SK-N-SH treated with all-trans-retinoic acid at 6 μM for 48 hours (cell line): ENCODE measurements at regions not wholly inside any gene's neighbourhood (a gene's known extent, or its start where the extent isn't known, plus 50 kb on each side); places are given as distances from the start of the nearest gene placed in this dataset.

Source experiments
- ATAC-seq: fragments of 200-7000 bp; cut with Tn5 transposase; 3 replicates; pipeline ENCODE4 v1.9.1; 2020; ENCODE audit warnings: mild to moderate bottlenecking, moderate library complexity
- ARNTL ChIP-seq: fragments of 450-650 bp; formaldehyde crosslinking; IDR thresholded peaks from 2 replicates; pipeline ENCODE4 v1.5.0; 2020; ENCODE audit warnings: low read depth, mild to moderate bottlenecking, moderate library complexity, borderline replicate concordance
- CSDC2 ChIP-seq: fragments of 250-450 bp; sonication (Bioruptor Pico); IDR thresholded peaks from 2 replicates; pipeline ENCODE4 v1.5.0; 2020; ENCODE audit warnings: mild to moderate bottlenecking, moderate library complexity
- ESRRG ChIP-seq: fragments of 250-450 bp; sonication (Bioruptor Pico); IDR thresholded peaks from 2 replicates; pipeline ENCODE4 v1.6.1; 2021; ENCODE audit warnings: mild to moderate bottlenecking
- GLIS3 ChIP-seq: fragments of 250-450 bp; sonication (Bioruptor Pico); IDR thresholded peaks from 2 replicates; pipeline ENCODE4 v1.5.0; 2020; ENCODE audit warnings: mild to moderate bottlenecking, moderate library complexity
- ISL1 ChIP-seq: fragments of 250-450 bp; sonication (Bioruptor Pico); IDR thresholded peaks from 2 replicates; pipeline ENCODE4 v2.1.2; 2022; ENCODE audit warnings: mild to moderate bottlenecking, moderate library complexity
- OSR1 ChIP-seq: fragments of 250-450 bp; sonication (Bioruptor Pico); IDR thresholded peaks from 2 replicates; pipeline ENCODE4 v1.8.0; 2022; ENCODE audit warnings: moderate library complexity, mild to moderate bottlenecking, inconsistent platforms
- PPARA ChIP-seq: fragments of 250-450 bp; sonication (Bioruptor Pico); IDR thresholded peaks from 2 replicates; pipeline ENCODE4 v1.5.0; 2020; ENCODE audit warnings: mild to moderate bottlenecking, borderline replicate concordance
- SNAI2 ChIP-seq: fragments of 250-450 bp; sonication (Bioruptor Pico); IDR thresholded peaks from 2 replicates; pipeline ENCODE4 v1.5.0; 2020; ENCODE audit warnings: mild to moderate bottlenecking, moderate library complexity
- TOX ChIP-seq: fragments of 250-450 bp; sonication (Bioruptor Pico); IDR thresholded peaks from 2 replicates; pipeline ENCODE4 v1.8.0; 2021; ENCODE audit warnings: mild to moderate bottlenecking, moderate library complexity, borderline replicate concordance
- ZC3H10 ChIP-seq: fragments of 250-450 bp; sonication (Bioruptor Pico); IDR thresholded peaks from 2 replicates; pipeline ENCODE4 v1.5.1; 2021; ENCODE audit warnings: mild to moderate bottlenecking, moderate library complexity
- ZFP3 ChIP-seq: fragments of 250-450 bp; sonication (Bioruptor Pico); IDR thresholded peaks from 2 replicates; pipeline ENCODE4 v1.5.0; 2020; ENCODE audit warnings: mild to moderate bottlenecking, moderate library complexity
- ZFP30 ChIP-seq: fragments of 450-650 bp; formaldehyde crosslinking; IDR thresholded peaks from 2 replicates; pipeline ENCODE4 v1.5.0; 2022; ENCODE audit warnings: mild to moderate bottlenecking, moderate library complexity
- ZNF565 ChIP-seq: fragments of 450-650 bp; formaldehyde crosslinking; conservative IDR thresholded peaks from 2 replicates; pipeline ENCODE4 v1.5.0; 2020; ENCODE audit warnings: low read depth, mild to moderate bottlenecking, moderate library complexity
- ZNF70 ChIP-seq: fragments of 450-650 bp; formaldehyde crosslinking; IDR thresholded peaks from 2 replicates; pipeline ENCODE4 v1.5.0; 2020; ENCODE audit warnings: mild to moderate bottlenecking, moderate library complexity
- ZNF8 ChIP-seq: fragments of 450-650 bp; formaldehyde crosslinking; IDR thresholded peaks from 2 replicates; pipeline ENCODE4 v1.5.0; 2020; ENCODE audit warnings: mild to moderate bottlenecking, moderate library complexity
- TF ChIP-seq, protein P1 (sequence below): fragments of 250-450 bp; sonication (Bioruptor Pico); IDR thresholded peaks from 2 replicates; pipeline ENCODE4 v1.8.0; 2020; ENCODE audit warnings: mild to moderate bottlenecking, moderate library complexity, borderline replicate concordance
- TF ChIP-seq, protein P2 (sequence below): fragments of 250-450 bp; sonication (Bioruptor Pico); IDR thresholded peaks from 2 replicates; pipeline ENCODE4 v1.8.0; 2021; ENCODE audit warnings: low read depth, mild to moderate bottlenecking, moderate library complexity, borderline replicate concordance
- TF ChIP-seq, protein P3 (sequence below): fragments of 250-450 bp; sonication (Bioruptor Pico); IDR thresholded peaks from 2 replicates; pipeline ENCODE4 v1.5.0; 2020; ENCODE audit warnings: mild to moderate bottlenecking, moderate library complexity
- TF ChIP-seq, protein P4 (sequence below): fragments of 250-450 bp; sonication (Bioruptor Pico); IDR thresholded peaks from 2 replicates; pipeline ENCODE4 v1.5.1; 2020; ENCODE audit warnings: low read depth, mild to moderate bottlenecking, moderate library complexity
- TF ChIP-seq, protein P5 (sequence below): fragments of 250-450 bp; sonication (Bioruptor Pico); IDR thresholded peaks from 2 replicates; pipeline ENCODE4 v1.5.1; 2021; ENCODE audit warnings: mild to moderate bottlenecking, moderate library complexity

DNA sequence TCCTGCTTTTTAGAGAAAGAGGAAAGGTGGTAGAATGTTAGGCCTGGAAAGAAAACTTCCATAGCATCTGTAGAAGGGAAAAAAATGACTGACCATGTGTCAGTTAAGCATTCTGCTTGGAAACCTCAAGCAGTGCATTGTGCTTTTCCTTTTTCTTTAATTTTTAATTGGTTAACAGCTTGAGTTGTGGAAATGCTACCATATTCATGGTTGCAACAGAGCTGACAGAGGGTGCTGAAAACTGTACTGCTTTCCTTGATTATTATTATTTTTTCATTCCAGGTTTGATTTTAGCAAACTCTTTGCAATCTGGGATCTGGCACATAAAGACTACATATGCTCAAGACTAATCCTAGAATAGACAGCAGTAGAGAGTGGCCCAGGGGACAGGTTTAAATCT lies 404.5 kb downstream of the EPHA4 start:
- no peak for TF ChIP-seq SNAI2 (CRISPR knock-in tag)
- no peak for TF ChIP-seq CSDC2 (CRISPR knock-in tag)
- no peak for TF ChIP-seq ZC3H10
- TF ChIP-seq, protein P1, sequence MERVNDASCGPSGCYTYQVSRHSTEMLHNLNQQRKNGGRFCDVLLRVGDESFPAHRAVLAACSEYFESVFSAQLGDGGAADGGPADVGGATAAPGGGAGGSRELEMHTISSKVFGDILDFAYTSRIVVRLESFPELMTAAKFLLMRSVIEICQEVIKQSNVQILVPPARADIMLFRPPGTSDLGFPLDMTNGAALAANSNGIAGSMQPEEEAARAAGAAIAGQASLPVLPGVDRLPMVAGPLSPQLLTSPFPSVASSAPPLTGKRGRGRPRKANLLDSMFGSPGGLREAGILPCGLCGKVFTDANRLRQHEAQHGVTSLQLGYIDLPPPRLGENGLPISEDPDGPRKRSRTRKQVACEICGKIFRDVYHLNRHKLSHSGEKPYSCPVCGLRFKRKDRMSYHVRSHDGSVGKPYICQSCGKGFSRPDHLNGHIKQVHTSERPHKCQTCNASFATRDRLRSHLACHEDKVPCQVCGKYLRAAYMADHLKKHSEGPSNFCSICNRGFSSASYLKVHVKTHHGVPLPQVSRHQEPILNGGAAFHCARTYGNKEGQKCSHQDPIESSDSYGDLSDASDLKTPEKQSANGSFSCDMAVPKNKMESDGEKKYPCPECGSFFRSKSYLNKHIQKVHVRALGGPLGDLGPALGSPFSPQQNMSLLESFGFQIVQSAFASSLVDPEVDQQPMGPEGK (CRISPR knock-in tag) = no peak
- TF ChIP-seq ZFP3 (CRISPR knock-in tag) = no peak
- TF ChIP-seq ZNF8 = no peak
- TF ChIP-seq, all 23 proteins: peak for 0
- ATAC-seq = no peak

DNA sequence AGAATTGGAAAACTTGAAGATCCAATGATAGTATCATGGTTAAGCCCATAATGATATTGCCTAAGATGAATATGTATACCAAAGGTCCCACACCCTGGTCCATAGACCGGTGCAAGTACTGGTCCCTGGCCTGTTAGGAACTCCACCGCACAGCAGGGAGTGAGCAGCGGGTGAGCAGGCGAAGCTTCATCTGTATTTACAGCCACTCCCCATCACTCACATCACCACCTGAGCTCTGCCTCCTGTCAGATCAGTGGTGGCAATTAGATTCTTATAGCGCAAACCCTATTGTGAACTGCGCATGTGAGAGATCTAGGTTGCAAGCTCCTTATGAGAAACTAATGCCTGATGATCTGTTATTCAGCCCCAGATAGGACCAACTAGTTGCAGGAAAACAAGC lies 402.4 kb downstream of the EPHA4 start:
- no peak for ATAC-seq
- TF ChIP-seq ZFP3 (CRISPR knock-in tag) = no peak
- TF ChIP-seq ZFP30 (CRISPR knock-in tag) = no peak
- TF ChIP-seq, protein P2, sequence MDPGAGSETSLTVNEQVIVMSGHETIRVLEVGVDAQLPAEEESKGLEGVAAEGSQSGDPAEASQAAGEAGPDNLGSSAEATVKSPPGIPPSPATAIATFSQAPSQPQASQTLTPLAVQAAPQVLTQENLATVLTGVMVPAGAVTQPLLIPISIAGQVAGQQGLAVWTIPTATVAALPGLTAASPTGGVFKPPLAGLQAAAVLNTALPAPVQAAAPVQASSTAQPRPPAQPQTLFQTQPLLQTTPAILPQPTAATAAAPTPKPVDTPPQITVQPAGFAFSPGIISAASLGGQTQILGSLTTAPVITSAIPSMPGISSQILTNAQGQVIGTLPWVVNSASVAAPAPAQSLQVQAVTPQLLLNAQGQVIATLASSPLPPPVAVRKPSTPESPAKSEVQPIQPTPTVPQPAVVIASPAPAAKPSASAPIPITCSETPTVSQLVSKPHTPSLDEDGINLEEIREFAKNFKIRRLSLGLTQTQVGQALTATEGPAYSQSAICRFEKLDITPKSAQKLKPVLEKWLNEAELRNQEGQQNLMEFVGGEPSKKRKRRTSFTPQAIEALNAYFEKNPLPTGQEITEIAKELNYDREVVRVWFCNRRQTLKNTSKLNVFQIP (CRISPR knock-in tag) = no peak
- TF ChIP-seq ZNF565 = no peak
- TF ChIP-seq OSR1 (CRISPR knock-in tag) = no peak
- TF ChIP-seq ARNTL (CRISPR knock-in tag) = no peak
- no peak for TF ChIP-seq ISL1 (CRISPR knock-in tag)
- no peak for TF ChIP-seq SNAI2 (CRISPR knock-in tag)
- TF ChIP-seq, protein P3, sequence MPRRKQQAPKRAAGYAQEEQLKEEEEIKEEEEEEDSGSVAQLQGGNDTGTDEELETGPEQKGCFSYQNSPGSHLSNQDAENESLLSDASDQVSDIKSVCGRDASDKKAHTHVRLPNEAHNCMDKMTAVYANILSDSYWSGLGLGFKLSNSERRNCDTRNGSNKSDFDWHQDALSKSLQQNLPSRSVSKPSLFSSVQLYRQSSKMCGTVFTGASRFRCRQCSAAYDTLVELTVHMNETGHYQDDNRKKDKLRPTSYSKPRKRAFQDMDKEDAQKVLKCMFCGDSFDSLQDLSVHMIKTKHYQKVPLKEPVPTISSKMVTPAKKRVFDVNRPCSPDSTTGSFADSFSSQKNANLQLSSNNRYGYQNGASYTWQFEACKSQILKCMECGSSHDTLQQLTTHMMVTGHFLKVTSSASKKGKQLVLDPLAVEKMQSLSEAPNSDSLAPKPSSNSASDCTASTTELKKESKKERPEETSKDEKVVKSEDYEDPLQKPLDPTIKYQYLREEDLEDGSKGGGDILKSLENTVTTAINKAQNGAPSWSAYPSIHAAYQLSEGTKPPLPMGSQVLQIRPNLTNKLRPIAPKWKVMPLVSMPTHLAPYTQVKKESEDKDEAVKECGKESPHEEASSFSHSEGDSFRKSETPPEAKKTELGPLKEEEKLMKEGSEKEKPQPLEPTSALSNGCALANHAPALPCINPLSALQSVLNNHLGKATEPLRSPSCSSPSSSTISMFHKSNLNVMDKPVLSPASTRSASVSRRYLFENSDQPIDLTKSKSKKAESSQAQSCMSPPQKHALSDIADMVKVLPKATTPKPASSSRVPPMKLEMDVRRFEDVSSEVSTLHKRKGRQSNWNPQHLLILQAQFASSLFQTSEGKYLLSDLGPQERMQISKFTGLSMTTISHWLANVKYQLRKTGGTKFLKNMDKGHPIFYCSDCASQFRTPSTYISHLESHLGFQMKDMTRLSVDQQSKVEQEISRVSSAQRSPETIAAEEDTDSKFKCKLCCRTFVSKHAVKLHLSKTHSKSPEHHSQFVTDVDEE (CRISPR knock-in tag) = no peak
- no peak for TF ChIP-seq ZNF70 (CRISPR knock-in tag)
- TF ChIP-seq, protein P4, sequence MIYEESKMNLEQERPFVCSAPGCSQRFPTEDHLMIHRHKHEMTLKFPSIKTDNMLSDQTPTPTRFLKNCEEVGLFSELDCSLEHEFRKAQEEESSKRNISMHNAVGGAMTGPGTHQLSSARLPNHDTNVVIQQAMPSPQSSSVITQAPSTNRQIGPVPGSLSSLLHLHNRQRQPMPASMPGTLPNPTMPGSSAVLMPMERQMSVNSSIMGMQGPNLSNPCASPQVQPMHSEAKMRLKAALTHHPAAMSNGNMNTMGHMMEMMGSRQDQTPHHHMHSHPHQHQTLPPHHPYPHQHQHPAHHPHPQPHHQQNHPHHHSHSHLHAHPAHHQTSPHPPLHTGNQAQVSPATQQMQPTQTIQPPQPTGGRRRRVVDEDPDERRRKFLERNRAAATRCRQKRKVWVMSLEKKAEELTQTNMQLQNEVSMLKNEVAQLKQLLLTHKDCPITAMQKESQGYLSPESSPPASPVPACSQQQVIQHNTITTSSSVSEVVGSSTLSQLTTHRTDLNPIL (CRISPR knock-in tag) = no peak
- TF ChIP-seq ESRRG = no peak
- TF ChIP-seq, protein P5, sequence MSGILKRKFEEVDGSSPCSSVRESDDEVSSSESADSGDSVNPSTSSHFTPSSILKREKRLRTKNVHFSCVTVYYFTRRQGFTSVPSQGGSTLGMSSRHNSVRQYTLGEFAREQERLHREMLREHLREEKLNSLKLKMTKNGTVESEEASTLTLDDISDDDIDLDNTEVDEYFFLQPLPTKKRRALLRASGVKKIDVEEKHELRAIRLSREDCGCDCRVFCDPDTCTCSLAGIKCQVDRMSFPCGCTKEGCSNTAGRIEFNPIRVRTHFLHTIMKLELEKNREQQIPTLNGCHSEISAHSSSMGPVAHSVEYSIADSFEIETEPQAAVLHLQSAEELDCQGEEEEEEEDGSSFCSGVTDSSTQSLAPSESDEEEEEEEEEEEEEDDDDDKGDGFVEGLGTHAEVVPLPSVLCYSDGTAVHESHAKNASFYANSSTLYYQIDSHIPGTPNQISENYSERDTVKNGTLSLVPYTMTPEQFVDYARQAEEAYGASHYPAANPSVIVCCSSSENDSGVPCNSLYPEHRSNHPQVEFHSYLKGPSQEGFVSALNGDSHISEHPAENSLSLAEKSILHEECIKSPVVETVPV = no peak

DNA sequence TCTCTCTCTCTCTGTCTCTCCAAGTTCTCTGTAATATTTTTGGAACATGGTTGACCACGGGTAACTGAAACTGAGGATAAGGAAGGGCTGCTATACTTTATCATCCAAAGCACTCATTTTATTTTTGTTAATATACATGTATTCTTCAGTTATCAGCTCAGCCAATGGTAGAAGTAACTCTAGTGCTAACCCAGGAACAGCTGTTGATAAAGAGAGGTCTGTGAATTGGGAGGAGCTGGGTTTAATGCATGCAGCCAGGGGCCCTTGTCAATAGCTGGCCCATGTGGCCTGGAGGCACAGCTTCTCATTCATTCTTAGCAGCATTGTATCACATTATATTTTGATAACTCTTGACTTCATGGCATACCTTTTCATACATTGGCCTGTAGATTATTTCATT lies 401.6 kb downstream of the EPHA4 start:
- TF ChIP-seq GLIS3 (CRISPR knock-in tag) = no peak
- TF ChIP-seq ESRRG = no peak
- TF ChIP-seq ZNF565 = no peak
- no peak for TF ChIP-seq PPARA (CRISPR knock-in tag)
- TF ChIP-seq, protein P4 (CRISPR knock-in tag) = no peak
- no peak for TF ChIP-seq ZFP30 (CRISPR knock-in tag)
- no peak for ATAC-seq

DNA sequence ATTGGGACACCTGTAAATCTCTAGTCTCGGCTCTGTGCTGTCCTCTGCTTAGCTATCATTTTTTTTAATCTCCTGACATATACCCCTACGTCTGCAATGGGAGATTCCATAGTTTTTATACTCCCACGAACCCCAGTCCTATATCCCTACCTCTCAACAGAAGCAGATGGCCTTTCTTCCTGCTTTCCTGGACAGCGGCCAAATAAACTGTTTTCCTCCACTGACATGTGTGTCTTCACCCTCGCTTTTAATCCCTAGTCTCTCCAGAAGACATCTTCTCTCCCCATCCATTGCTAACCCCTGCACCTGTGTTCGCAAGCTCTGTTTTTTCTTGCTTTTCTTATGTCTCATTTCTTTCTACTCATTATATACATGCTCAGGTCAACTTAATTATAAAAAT lies 395.4 kb downstream of the EPHA4 start:
- ATAC-seq = no peak
- no peak for TF ChIP-seq ZNF8
- TF ChIP-seq, protein P4 (CRISPR knock-in tag) = no peak
- TF ChIP-seq CSDC2 (CRISPR knock-in tag) = no peak
- TF ChIP-seq ZFP30 (CRISPR knock-in tag) = no peak
- no peak for TF ChIP-seq ARNTL (CRISPR knock-in tag)
- TF ChIP-seq ZC3H10 = no peak
- no peak for TF ChIP-seq TOX (CRISPR knock-in tag)
